GDM1 (cell line): ENCODE measurements at regions not wholly inside any gene's neighbourhood (a gene's known extent, or its start where the extent isn't known, plus 50 kb on each side); places are given as distances from the start of the nearest gene placed in this dataset.

ENCODE experiments used
- DNase-seq: peaks from one replicate; lab custom pipeline; 2025; lab: John Stamatoyannopoulos, UW

DNA sequence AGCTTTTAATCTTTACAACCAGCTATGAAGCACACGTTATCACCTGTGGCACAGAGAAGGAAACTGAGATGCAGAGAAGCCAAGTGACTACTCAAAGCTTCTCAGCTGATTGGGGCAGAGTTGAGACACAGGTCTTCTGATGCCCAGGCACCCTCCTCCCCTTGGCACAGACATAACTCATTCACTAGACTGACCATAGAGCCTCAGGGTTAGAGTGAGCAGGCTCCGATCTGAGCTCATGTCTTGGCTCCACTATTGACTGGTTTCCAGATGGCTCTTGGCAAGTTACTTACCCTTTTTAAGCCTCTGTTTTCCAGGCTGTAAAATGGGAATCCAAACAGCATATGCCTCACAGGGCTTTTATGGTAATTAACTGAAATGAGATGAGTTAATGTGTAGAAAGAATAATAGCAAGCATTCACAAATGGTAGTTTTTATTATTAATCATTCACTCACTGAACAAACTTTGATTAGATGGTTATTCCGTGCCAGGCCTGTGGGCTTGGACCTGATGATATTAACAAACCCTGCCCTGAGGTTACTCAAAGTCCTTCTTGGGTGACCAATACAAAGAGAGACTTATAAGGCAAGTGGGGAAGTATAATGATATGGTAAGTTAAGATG, 184.3 kb downstream of the ANXA2 start:
- DNase-seq, result no peak

DNA sequence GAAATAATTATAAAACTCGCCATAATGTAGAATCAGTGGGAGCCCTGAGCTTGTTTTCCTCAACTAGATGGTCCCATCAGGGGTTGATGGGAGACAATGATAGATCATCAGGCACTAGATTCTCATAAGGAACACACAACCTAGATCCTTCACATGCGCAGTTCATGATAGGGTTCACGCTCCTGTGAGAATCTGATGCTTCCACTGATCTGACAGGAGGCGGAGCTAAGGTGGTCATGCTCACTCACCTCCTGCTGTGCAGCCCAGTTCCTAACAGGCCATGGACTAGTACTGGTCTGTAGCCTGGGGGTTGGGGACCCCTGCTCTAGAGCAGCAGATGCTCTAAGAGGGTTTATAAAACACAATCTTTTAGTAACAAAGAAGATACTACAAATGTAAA, 183.6 kb downstream of the ANXA2 start:
- DNase-seq, result no peak

DNA sequence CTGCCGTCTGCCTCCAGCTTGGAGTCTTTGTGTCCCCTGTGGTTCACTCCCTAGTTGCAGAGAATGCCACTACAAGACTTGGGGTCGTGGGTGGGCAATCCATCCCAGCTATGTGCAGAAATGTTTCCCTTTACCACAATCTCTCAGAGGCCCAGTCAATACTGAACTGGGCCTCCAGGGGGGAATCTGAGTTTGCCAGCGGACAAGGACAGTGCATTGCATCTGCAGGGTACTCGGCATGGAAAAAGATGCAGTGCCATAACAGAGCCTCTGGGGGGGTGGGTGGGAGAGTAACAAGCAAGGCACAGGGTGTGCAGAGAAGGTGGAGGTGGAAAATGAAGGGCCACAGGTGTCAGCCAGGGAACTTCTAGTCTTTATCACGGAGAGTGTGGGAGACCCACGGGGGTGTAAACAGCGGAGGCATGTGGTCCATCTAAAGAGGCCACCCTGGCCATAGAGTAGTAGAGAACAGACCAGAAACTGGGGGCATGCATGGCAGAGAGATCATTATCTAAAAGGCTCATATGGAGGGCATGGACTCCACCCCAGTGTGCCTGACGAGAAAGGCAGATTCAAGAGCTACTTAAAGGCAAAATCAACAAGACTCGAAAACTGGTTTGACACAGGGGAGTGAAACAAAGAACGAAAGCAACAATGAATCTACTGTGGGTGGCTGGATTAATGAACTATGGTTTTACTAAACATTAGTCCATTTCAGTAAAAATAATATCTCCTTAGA, 182.4 kb downstream of the ANXA2 start:
- no peak for DNase-seq

DNA sequence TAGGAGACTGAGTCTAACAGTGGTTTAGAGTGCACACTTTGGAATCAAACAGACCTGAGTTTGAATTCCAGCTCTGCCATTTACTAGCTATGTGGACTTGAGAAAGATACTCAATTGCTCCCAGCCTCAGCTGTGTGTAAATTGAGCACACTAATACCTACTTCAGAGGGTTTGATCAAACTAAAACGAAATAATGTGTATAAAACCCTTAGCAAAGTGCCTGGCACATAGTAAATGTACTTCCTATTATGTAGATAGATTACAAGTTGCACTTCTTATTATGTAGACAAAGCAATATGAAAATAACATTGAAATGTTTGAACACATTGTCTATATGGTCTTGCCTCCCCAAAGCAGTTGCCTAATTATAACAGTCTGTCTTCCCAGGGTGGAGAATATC, 180.6 kb downstream of the ANXA2 start:
- no peak for DNase-seq

DNA sequence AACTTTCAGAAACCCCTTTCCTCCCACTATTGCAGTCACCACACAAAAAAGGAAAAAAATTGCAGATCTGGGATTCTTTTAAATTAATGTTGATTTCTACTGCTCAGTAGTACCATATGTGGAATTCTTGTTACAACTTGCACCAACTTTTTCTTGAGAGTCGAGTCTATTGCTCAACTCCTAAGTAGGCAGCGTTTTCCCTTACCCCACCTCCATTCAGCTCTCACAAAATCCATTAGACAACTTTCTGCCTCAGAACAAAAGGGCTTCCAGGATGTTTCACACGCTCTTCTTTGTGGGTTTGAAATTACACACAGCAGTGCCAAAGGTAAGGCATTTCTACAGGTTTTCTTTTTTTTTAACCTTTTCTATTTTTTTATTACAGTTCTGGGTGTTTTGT, 179.5 kb downstream of the ANXA2 start:
- no peak for DNase-seq

- DNase-seq, result no peak
These were observed 177.9 kb downstream of the ANXA2 start for GRCh38 chr15:60219866-60220265.

DNA sequence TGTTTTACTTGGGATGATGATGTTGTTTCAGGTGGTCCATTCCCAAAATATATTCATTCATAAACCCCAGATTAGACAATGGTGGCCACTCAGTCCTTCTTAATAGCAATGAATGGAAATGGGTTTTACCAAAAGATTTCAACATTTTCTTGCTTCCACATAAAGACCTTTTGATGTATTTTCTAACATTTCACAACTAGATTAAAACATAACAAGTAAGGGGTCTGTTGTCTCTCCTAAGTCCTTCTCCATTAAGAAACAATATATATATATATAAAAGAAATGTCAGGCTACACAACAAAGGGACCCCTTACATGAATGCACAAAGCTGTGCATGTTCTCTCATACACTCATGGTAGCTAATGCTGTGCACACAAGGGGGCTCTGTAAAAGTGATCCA, 176.4 kb downstream of the ANXA2 start:
- no peak for DNase-seq

DNA sequence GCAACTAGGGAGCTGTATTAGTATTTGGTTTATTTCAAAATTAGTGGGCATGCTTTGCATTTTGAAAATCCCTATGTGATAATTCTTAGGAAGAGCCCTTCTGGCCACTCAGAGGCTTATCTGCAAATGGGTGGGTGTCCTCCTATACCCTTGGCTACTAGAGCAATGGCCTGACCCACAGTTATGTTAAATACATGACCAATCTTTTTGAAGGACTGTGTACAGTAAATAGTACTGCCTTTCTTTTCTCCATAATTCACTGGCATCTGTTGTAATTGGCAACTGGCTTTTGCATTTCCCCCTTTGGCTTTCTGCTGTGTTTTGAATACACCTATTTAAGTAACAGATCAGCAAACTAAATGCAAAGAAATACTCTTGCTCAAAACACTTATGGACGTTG, 175.4 kb downstream of the ANXA2 start:
- DNase-seq, result no peak

DNA sequence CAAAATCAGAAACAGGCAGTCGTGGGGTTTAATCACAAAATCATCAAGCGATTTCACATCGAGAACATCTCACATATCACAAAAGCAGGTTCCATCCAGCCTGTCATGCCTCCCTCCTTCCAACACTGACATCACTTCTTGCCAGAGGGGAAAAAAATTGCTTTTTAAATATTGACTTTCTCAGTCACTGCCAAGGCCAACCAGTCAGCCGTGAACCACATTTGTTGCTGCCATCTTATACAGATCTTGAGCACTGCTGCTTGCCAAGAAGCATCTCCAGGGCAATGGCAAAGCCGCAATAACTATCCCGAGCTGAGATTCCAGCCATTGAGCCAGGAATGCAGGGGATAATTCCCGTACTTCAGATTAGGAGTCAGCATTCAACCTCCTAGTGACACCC, 174.6 kb downstream of the ANXA2 start:
- no peak for DNase-seq

DNA sequence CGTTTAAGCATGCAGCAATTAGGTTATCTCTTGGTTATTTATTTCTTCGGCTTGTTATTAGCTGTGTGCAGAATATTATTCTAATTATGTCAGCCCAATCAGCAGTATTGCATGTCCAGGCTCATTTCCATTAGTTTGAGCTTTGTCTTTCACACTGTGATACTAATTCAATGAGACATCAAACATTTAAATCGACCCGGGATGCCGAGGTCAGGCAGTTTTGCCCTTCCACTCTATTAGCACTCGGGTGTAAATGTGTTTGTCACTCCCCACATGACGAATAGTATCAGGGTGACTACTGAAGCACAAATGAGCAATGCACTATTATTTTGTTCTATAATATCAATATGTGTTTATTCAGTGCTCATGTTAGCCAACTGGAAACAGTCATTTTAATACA, 170.9 kb downstream of the ANXA2 start:
- no peak for DNase-seq

DNA sequence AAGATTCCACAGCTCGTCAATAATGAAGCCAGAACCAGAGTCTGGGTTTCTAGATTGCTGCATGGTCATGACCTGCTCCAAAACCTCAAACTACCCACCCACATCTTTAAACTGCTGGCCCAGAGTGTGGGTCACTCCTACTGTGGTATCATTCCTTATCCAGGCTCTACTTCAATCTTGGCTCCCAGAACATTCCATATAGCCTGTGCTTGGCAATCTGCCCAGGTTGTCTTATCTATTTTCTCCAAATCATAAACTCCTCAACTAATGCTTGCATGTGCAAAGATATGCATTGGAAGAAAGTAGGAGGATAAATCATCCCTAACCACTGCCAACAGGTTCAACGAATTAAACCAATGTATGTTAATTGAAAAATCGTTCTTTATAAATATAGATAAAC, 169.7 kb downstream of the ANXA2 start:
- no peak for DNase-seq

DNA sequence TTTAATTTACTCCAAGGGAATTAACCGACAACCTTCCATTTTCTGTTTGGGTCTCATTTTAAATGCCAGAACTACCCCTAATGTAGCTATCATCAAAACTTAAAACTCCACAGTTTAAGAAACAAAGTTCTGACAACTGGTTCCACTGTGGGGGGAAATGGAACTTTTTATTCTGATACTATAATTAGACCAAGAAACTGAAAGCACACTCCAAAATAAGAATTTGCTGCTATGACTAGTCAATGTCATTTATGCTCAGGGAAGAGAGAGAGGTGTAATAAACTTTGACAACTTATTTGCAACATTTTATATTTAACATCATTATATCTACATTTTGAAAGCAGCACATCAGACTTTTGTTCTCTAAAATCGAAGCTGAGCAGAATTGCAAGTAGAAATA, 169.2 kb downstream of the ANXA2 start:
- DNase-seq, result no peak

DNA sequence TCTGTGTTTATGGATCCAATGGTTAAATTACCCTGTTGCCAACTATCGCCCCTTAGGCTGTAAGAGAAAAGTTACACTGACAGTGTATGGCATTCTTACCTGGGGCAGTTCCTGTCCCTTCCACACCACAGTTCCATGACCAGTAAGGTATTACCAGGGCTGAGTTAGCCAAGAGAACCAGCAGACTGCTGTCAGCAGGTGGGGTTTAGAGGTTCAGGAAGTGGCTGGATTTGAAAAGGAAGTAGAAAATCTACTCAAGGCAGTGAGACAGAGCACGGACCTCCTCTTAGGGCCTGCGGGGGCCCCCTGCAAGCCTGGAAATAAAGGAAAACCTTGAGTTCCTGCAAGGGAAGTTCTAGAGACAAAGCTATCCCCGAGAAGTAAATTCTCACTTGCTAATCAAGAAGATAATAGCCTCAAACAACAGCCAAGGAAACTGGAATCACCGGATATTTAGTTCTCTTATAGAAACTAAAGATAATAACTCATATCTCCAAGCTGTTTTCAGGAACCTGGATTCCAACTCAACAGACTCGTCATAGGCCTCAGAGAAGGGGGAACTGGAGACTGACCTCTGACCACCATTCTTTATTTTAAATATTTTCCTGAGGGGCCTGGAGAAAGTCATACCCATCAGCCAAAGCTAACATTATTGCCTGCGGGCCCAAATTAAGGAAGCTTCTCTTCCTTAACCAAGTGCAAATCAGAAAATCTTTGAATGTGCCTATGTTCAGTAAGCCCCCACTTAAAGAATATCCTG, 161.7 kb downstream of the ANXA2 start:
- no peak for DNase-seq

GRCh38 chr15:60237446-60237845, 160.3 kb downstream of the ANXA2 start:
- DNase-seq, result no peak

DNA sequence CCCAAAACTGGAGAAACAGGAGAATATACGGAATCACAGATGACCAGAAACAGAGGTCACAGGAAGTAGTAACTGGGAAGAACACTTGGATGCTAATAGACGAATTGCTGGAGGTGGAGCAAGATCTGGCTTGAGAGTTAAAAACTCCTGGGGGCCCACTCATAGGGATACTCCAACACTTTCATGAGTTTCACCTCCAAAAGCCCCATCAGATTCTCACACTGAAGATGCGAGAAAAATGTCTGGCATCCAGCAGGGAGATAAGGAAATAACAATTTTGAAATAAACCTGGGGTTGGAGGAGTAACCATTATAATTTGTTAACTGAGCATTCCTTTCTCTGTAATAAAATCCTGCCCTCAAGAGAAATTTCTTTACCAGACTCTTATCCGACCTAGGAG, 154.0 kb downstream of the ANXA2 start:
- DNase-seq, result no peak

DNA sequence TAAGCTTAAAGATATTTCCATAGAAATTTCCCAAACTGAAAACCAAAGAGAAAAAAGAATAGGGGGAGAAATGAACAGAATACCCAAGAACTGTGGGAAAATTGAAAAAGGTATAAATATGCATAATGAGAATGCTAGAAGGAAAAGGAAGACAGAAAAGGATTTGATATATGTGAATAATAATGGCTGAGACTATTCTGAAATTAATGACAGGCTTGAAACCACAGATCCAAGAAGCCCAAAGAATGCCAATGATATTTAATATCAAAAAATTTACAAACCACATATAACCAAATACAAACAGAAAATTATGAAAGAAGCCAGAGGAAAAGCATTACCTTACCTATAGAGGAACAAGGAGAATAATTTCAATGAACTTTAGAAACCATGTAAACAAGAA, 153.0 kb downstream of the ANXA2 start:
- DNase-seq, result no peak

DNA sequence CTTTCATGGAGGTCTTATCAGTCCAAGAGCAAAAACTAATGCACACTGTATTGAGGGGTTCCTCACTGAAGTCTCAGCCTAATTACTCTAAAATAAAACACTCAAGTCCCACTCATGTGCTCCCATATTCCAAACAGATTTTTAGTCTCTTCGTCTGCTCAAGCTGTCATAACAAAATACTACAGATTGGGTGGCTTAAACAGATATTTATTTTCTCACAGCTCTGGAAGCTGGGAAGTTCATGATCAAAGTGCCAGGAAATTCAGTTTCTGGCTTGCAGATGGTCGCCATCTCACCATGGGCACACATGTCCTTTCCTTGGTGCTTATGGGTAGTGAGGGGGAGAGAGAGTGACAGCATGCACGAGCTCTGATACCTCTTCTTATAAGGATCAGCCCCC, 147.5 kb downstream of the ANXA2 start:
- DNase-seq, result no peak

DNA sequence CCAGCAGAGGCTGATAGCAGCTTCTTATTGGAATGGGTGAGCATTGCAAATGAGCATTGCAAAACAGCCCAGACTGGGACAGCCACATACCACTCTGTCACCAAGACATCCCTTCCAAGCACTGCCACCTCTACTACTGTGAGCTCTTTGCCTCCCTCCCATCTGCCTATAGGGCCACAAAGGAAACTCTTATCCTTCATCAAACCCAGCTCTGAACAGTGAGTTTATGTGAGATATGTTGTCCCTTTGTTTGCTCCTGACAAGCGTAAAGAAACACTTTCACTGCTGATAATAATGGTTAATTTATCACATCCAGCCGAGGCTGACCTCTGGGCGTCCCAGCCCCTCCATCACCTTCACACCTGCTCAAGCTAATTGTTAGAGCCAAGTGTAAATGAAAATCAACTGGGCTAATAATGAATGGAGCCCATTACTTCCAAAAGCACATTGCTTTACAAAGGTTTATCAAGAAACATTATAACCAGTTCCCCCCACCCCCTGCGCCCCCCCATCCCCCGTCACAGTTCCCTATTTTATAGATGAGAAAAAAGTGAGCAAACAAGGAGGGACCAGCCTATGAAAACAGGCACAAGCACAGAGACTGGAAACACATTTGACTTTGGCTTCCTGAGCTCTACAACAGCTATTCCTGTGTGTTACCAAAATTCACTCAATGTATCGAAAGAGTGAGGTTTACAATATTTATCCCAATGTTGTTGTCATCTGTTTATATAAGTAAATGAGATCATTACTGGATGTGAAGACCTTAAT, 146.3 kb downstream of the ANXA2 start:
- peak; percentile 31 for DNase-seq

DNA sequence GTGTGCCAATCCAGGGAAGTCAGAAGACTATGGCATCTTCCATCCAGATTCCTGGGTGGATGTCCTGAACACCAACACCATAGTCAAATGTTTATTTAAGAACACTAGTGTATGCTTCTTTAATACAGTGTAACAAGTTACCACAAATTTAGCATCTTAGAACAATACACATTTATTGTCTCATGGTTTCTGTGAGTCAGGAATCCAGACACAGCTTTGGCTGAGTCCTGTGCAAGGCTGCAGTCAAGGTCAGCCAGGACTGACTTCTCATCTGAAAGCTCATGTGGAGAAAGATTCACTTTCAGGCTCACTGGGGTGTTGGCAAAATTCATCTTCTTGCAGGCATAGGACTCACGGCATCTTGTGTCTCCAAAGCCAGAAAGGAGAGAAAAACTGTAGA, 143.4 kb downstream of the ANXA2 start:
- DNase-seq, result no peak

GRCh38 chr15:60255390-60255789, 142.4 kb downstream of the ANXA2 start:
- no peak for DNase-seq

DNA sequence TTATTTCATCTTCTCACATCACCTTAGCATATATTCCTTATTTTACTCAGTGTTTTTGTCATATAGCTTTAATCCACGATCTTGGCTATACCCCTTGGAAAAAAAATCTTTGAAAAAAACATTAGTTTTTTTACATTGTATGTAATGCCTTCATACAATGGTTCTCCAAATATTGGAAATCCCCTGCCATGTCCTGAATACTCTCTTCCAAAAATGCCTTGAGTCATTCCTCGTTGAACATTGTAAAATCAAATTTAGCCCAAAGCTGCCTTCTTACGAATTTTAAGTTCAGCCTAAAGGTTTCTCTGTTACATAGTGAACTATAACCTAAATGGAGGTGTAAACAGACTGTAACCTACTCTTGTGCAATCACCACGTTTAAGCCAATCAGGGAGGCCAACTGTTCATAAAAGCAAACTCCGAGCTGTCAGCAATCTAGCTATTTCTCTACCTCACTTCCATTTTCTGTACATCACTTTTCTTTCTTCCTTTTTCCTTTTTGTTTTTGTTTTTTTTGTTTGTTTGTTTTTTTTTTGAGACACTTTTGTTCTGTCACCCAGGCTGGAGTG, 140.1 kb downstream of the ANXA2 start:
- DNase-seq, result no peak

DNA sequence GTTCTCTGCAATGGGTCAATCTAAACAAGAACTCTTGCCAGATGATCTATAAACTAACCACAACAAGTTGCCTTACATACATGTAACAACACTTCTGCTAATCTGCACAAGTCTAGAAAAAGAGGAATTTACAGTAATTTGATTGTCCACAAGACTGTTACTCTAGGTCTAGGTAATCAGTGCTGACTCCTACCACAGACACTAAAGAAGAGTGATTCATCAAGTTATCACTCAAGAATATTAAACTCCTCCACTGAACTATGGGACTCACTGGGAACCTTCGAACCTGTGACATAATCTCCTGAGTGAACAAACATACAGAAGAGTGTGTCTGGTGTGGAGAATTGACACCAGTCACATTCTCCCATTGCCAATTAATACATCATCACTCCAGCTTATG, 138.3 kb downstream of the ANXA2 start:
- DNase-seq, result no peak
